GM03348 (cell line): ENCODE measurements at regions not wholly inside any gene's neighbourhood (a gene's known extent, or its start where the extent isn't known, plus 50 kb on each side); places are given as distances from the start of the nearest gene placed in this dataset.
A peak's percentile ranks its signal among the peaks of the same experiment; 100 is the strongest.

Experiments
- DNase-seq: peaks from one replicate; pipeline ENCODE4 v3.0.0; 2012; ENCODE audit warnings: low spot score

GRCh38 chr21:35424122-35424521, 375.0 kb upstream of the RUNX1 start:
- DNase-seq, result no peak

DNA sequence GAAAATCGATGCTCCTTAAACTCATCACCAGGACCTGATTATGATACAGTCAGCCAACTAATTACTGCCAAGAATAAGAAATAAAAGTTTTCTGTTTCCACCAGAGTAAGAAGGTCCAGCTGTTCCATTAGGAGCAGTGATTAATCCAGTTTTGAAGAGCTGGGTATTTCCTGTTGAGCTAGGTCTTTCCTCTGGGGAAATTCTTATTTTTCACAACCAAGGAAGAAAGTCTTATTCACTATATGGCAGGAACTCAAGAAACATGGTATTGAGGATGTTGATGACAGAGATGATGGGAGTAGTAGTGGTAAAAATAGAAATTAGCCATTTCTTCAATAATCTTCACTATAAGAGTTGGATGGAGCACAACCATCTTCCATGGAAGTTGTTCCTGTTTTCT, 374.6 kb upstream of the RUNX1 start:
- DNase-seq, result peak; percentile 62

DNA sequence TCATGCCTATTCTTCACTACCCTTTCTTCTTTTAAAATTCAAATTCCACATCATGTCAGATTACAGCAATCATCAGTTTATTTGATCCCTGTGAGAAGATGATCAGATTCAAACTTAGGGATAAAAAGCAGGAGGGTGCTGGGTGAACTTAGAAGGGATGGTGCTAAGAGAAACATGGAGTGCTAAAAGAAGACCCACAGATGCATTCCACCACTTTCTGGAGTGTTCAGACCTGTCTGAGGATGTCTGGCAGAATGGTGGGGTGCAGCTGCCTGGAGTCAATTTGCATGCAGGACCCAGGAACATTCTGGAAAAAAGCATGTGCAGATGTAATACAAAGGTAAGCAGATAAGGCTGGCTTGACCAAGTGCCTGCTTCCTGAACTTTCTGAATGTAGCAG, 372.9 kb upstream of the RUNX1 start:
- no peak for DNase-seq

DNA sequence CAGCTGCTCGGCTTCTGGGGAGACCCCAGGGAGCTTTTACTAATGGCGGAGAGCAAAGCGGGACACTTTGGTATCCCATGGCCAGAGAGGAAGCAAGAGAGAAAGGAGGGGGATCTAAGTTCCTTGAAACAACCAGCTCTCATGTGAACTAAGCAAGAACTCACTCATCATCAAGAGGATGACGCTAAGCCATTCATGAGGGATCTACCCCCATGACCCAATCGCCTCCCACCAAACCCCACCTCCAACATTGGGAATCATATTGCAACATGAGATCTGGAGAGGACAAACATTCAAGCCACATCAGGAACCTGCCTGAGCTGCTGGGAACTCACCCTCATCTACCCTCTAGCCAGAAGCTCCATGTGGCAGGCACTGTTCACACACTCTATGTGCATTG, 372.1 kb upstream of the RUNX1 start:
- no peak for DNase-seq

GRCh38 chr21:35420656-35421055, 371.6 kb upstream of the RUNX1 start:
- no peak for DNase-seq

- no peak for DNase-seq
Observed at GRCh38 chr21:35417762-35418161, 368.7 kb upstream of the RUNX1 start.

DNA sequence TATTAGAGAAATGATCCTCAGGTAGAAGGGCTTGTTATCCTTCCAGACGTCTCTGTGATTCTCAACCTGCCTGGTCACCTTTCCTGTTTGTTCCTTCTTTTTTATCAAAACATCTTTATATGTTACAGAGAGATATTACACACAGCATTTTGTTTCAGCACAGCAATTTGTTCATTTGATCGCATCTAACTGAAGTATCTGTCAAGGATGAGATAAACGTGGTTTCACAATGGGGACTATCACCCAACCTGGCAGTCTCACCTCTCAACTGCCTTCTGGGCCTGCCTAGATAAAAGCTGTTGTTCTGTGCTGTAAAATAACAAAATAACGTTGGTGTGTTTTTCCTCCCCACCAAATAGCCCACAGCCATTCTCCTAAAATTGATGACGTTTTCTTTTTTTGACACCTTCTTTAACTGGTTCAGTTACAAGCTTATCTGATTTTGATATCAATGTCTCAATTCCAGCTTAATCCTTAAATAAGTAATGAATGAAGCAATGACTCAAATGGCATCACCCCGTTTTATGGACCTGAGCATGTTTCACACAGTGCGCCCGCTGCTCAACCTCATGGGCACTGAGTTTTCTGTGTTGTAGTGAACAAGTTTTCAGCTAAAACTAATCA, 367.9 kb upstream of the RUNX1 start:
- DNase-seq, result no peak

DNA sequence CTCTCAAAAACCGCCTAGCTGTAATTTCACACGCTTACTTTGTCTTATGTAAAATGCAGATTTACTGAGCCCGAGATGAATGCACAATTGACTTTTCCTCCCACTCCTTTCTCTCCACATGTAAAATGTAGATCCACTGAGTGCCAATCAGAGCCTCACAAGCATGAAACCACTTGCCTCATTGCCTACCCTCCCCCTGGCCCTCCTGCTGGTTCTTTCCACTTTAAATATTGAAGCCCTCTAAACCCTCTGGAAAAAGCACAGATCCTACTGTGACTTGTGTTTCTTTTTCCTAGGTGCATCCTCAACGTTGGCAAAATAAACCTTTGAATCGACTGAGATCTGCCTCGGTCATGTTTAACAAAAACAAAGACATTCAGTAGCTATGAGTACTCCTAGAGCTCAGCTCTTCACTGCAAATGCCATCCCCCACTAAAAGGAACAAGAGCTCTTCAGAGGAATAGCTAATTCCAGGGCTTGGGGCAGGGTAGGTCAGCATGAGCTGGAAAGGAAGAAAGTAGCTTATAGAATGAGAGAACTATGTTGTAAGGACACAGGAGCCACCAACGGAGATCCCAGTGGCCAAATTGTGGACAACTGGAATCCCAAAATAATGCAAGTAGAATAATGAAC, 365.5 kb upstream of the RUNX1 start:
- DNase-seq, result no peak

- no peak for DNase-seq
Observed at GRCh38 chr21:35414056-35414455, 365.0 kb upstream of the RUNX1 start.

- DNase-seq, result no peak
Observed at GRCh38 chr21:35412231-35412630, 363.1 kb upstream of the RUNX1 start.

DNA sequence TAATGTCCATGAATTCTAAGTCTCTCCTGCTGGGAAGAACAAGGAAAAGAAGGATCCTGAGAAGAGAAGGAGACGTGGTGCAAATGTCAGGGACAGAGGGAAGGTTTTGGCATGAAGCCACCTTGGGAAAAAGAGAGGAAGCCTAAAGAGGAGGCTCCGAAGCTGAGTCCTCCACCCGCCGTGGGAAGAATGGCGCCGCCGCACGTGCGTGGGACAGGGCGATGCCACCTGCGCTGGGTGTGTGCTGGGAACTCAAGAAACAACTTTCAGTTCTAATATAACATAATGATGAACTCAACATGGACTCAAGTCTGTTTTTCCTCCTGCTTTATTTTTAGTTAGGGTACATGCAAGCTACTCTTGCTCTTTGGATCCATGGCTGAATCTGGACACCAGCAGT, 362.3 kb upstream of the RUNX1 start:
- no peak for DNase-seq

DNA sequence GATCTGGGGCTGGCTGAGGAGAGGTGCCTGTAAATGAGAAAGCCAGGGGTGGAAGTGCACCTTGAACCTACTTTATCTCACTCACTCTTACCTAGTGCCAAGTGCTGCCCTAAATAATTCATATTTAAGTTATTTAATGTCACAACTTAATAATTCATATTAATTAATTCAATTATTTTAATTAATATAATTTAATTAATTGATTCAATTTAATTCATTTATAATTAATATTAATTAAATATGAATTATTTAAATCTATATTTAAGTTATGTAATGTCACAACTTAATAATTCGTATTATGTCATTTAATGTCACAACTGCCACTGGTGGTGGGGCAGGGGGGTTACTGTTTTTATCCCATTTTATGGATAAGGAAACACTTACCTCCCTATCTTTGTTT, 361.6 kb upstream of the RUNX1 start:
- DNase-seq, result no peak

- no peak for DNase-seq
Observed at GRCh38 chr21:35410123-35410522, 361.0 kb upstream of the RUNX1 start.

DNA sequence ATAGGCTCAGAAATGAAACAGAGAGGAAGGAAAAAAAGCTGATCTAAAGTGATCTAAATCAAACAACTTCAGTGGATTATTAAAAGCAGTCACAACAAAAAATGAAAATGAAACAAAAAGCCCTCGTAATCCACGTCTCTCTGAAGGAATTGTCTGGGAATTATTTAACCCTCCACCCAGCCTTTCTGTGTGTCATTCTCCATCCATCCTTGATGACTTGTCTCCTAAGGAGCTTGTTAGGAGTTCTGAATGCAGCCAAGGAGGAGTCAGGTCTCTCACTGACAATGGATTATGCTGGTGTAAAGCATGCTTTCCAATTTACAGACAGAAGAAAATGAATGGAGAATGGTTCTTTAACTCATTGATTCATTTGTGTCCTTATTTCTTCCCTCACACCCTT, 359.3 kb upstream of the RUNX1 start:
- peak; percentile 54 for DNase-seq

- no peak for DNase-seq
Observed at GRCh38 chr21:35406635-35407034, 357.5 kb upstream of the RUNX1 start.

GRCh38 chr21:35405981-35406380, 356.9 kb upstream of the RUNX1 start:
- DNase-seq, result no peak

DNA sequence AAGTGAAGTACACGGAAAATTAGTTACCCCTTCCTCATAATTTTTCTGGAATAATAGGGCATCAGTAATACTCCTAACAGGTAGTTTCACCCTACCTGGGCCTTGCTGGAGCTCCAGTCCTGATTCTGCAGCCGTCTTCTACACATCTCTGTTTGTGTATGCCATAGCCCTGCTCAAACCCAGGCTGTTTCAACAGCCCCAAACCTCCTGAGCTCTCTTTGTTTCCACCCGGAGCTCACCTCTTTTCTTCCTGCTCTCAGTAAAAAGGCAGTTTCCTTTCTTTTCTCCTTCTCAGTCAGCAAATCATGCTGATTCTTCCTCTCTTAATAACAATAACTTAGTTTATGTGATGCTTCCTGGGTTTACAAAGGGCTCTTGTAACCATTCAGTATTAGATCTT, 355.1 kb upstream of the RUNX1 start:
- no peak for DNase-seq

GRCh38 chr21:35402061-35402460, 353.0 kb upstream of the RUNX1 start:
- DNase-seq, result no peak

DNA sequence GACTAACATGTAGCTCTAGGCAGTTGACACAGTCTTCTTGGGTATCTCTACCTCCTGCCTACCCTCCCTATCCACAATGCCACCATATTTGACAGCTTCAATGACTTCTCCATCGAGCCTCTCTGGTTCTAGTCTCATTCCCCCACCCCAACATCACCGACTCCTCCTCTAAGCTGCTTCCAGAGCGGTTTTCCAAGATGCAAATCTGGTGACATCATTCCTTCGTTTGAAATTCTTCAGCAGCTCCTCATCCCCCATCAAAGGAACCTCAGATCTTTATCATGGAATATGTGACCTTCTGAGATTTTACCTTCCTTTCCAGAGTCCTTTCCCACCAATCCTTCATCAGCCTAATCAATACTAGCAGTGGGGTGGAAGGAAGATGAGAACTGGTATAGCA, 352.4 kb upstream of the RUNX1 start:
- peak; percentile 29 for DNase-seq

DNA sequence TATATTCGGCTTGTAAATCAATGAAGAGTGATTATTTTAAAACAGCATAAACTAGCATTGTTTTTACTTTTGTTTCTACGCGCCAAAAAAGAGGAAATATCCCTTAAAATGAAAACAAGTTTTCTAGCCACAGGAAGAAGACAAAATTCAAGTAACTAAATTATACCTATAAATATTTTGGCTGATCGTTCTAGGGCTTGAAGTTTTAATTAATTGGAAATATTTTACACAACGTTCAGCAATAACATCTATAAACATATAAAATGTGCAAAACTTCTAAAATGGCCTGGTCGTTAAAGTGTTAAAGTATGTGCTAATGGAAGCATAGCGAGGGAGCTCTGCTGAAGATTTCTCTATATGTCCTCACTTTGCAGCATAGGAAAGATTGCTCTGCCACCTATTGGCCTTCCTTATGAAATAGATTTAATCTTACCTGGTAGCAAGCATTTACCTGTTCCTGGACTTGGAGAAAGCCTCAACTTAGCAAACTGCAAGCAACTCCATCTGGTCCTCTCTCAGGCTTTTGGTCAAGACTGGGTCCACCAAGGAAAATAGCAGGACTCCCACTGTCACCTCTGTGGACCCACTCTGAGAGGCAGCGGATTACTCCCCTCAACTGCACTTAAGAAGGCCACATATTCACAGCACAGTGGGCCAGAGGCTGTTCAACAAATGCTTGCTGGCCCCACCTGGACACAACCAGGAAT, 351.3 kb upstream of the RUNX1 start:
- peak; percentile 14 for DNase-seq

DNA sequence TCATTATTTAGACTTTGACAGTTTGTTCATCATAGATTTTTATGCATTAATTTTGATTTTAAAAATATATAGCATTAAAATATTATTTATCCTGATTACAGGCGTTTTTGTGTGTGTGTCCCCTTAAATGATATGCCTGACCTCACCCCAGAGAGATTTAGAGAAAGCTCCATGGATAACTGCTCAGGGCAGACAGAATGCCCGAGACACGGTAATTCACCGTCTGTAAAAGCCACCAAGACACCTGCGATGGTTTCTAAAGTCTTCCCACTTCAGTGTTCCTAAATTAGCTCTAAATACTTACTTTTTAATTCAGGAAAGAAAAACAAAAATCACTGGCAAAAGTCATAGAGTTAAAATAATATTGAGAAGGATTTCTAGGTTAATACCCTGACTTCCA, 350.6 kb upstream of the RUNX1 start:
- no peak for DNase-seq

- DNase-seq, result no peak
Observed at GRCh38 chr21:35399002-35399530, 350.0 kb upstream of the RUNX1 start.

GRCh38 chr21:35398346-35398982, 349.4 kb upstream of the RUNX1 start:
- peak; percentile 25 for DNase-seq
